Endothelial cell of umbilical vein (primary cell): ENCODE measurements at regions not wholly inside any gene's neighbourhood (a gene's known extent, or its start where the extent isn't known, plus 50 kb on each side); places are given as distances from the start of the nearest gene placed in this dataset.

Experiments
- BruUV-seq: library from RNA; stranded (reverse); fragments of 400-500 nt; replicated peaks from 2 replicates; lab custom pipeline; 2021; lab: Mats Ljungman, UMichigan
- CTCF ChIA-PET: fragments of 300-600, 350-600 bp; sonication (Branson Sonifier 250); formaldehyde crosslinking; loops from one replicate; lab custom pipeline; 2021; ENCODE audit warnings: antibody characterized with exemption, inconsistent platforms; lab: Charles Lee
- POLR2A ChIA-PET: fragments of 300-600, 350-600 bp; sonication (Branson Sonifier 250); formaldehyde crosslinking; loops from one replicate; lab custom pipeline; 2021; ENCODE audit warnings: antibody characterized with exemption, inconsistent platforms; lab: Charles Lee
- DNase-seq: peaks from one replicate; pipeline ENCODE4 v3.0.0-alpha.2; 2011; ENCODE audit warnings: low read depth, low spot score
- FAIRE-seq: peaks from 2 replicates; lab custom pipeline; 2011; peaks lifted over from hg19 to GRCh38; lab: Jason Lieb, UNC
- H2AFZ ChIP-seq: 2 replicates; pipeline ENCODE4 v1.6.0; 2012; ENCODE audit warnings: low read depth, low read length, control low read depth, inconsistent platforms
- H3K27ac ChIP-seq: 2 replicates; pipeline ENCODE4 v1.5.1; 2011; ENCODE audit warnings: low read depth, mild to moderate bottlenecking, control low read depth, low read length, moderate library complexity; ENCODE audit not compliant: insufficient read depth
- H3K27me3 ChIP-seq, 2 experiments: 2 replicates each; pipeline versions ENCODE4 v1.6.0 to v1.6.1; 2011; ENCODE audit warnings: low read length in 2 of 2, mixed read lengths in 1 of 2; ENCODE audit not compliant: control insufficient read depth in 2 of 2, insufficient read depth in 2 of 2
- H3K36me3 ChIP-seq, 2 experiments: 2 replicates in 1 of 2; 3 replicates in 1 of 2; pipeline ENCODE4 v1.5.1; 2011; ENCODE audit warnings: low read length in 2 of 2, mild to moderate bottlenecking in 1 of 2, moderate library complexity in 1 of 2; ENCODE audit not compliant: control insufficient read depth in 2 of 2, insufficient read depth in 2 of 2; ENCODE audit errors: extremely low read depth in 1 of 2
- H3K4me1 ChIP-seq: 3 replicates; pipeline ENCODE4 v1.5.1; 2011; ENCODE audit warnings: mild to moderate bottlenecking, low read length; ENCODE audit not compliant: control insufficient read depth, insufficient read depth; ENCODE audit errors: extremely low read depth
- H3K4me2 ChIP-seq: 2 replicates; pipeline ENCODE4 v1.6.1; 2011; ENCODE audit warnings: low read length, control low read depth, mixed read lengths; ENCODE audit not compliant: insufficient read depth
- H3K4me3 ChIP-seq, 3 experiments: fragments of 200-600 bp in 1 of 3; sonication (generic), shearing (Covaris generic) in 1 of 3; replicated peaks in 1 of 3; 2 replicates each; pipeline ENCODE4 v1.5.1; 2011 to 2016; ENCODE audit warnings: control low read depth in 3 of 3, low read length in 3 of 3, mild to moderate bottlenecking in 2 of 3, inconsistent platforms in 1 of 3, low read depth in 1 of 3, moderate library complexity in 1 of 3; ENCODE audit not compliant: insufficient read depth in 1 of 3
- H3K79me2 ChIP-seq: 2 replicates; pipeline ENCODE4 v1.6.0; 2012; ENCODE audit warnings: low read length, inconsistent platforms; ENCODE audit not compliant: control insufficient read depth, insufficient read depth
- H3K9ac ChIP-seq: replicated peaks from 2 replicates; pipeline ENCODE3; 2011; ENCODE audit warnings: low read length, control low read depth; ENCODE audit not compliant: insufficient read depth; ENCODE audit errors: extremely low read depth
- H3K9me1 ChIP-seq: replicated peaks from 3 replicates; pipeline ENCODE4 v1.6.0; 2011; ENCODE audit warnings: mild to moderate bottlenecking, low read length; ENCODE audit not compliant: control insufficient read depth, insufficient read depth; ENCODE audit errors: extremely low read depth
- H3K9me3 ChIP-seq: replicated peaks from 2 replicates; pipeline ENCODE4 v1.5.1; 2012; ENCODE audit warnings: low read length, inconsistent platforms; ENCODE audit not compliant: control insufficient read depth, insufficient read depth
- H4K20me1 ChIP-seq: replicated peaks from 2 replicates; pipeline ENCODE3; 2011; ENCODE audit warnings: mild to moderate bottlenecking, low read length; ENCODE audit not compliant: control insufficient read depth, insufficient read depth; ENCODE audit errors: extremely low read depth
- EZH2 ChIP-seq: IDR thresholded peaks from 2 replicates; pipeline ENCODE4 v1.6.1; 2012; ENCODE audit warnings: borderline replicate concordance, low read depth, mild to moderate bottlenecking, moderate library complexity, low read length, inconsistent platforms; ENCODE audit not compliant: severe bottlenecking
- FOS ChIP-seq: IDR thresholded peaks from 2 replicates; pipeline ENCODE4 v1.6.1; 2011; ENCODE audit warnings: mild to moderate bottlenecking, low read length, moderate library complexity, borderline replicate concordance; ENCODE audit not compliant: insufficient read depth
- GATA2 ChIP-seq: IDR thresholded peaks from 2 replicates; pipeline ENCODE4 v1.7.0; 2011; ENCODE audit warnings: low read depth, mild to moderate bottlenecking, moderate library complexity, mixed read lengths, low read length; ENCODE audit not compliant: insufficient read length, insufficient read depth
- JUN ChIP-seq: IDR thresholded peaks from 2 replicates; pipeline ENCODE4 v1.6.1; 2011; ENCODE audit warnings: borderline replicate concordance, low read depth; ENCODE audit not compliant: insufficient read length, insufficient read depth
- MYC ChIP-seq: IDR thresholded peaks from one replicate; pipeline ENCODE4 v1.6.1; 2011; ENCODE audit warnings: mild to moderate bottlenecking, low read depth, low read length
- POLR2A ChIP-seq: IDR thresholded peaks from 2 replicates; pipeline ENCODE4 v1.6.1; 2012; ENCODE audit warnings: low read depth, mild to moderate bottlenecking, control low read depth, low read length
- POLR2AphosphoS5 ChIP-seq: IDR thresholded peaks from 2 replicates; pipeline ENCODE4 v1.6.1; 2012; ENCODE audit warnings: low read depth, mild to moderate bottlenecking, control low read depth, low read length, moderate library complexity; ENCODE audit not compliant: insufficient read depth
- dilution Hi-C: fragments of 300-500 bp; cut with MboI; formaldehyde crosslinking; loops from one replicate; pipeline ENCODE4 v1.15.0; 2019; ENCODE audit warnings: low sequenced_read_pairs; ENCODE audit not compliant: extremely low pct_ligation_motif_present
- intact Hi-C: fragments of 100-400 bp; cut with micrococcal nuclease; formaldehyde crosslinking; loops from one replicate; pipeline ENCODE4 v1.10.0; 2022
- TF ChIP-seq, protein P1 (sequence below), 2 donors: IDR thresholded peaks; 1 replicate in 1 of 2; 2 replicates in 1 of 2; pipeline ENCODE4 v1.5.1; 2011; ENCODE audit warnings: low read length in 2 of 2, mild to moderate bottlenecking in 2 of 2, moderate library complexity in 2 of 2, control low read depth in 1 of 2, inconsistent platforms in 1 of 2, low read depth in 1 of 2; ENCODE audit not compliant: insufficient read depth in 1 of 2; ENCODE audit errors: extremely low read depth in 1 of 2
- TF ChIP-seq, protein P2 (sequence below): IDR thresholded peaks from 2 replicates; pipeline ENCODE4 v1.6.1; 2011; ENCODE audit not compliant: insufficient read depth, insufficient read length

DNA sequence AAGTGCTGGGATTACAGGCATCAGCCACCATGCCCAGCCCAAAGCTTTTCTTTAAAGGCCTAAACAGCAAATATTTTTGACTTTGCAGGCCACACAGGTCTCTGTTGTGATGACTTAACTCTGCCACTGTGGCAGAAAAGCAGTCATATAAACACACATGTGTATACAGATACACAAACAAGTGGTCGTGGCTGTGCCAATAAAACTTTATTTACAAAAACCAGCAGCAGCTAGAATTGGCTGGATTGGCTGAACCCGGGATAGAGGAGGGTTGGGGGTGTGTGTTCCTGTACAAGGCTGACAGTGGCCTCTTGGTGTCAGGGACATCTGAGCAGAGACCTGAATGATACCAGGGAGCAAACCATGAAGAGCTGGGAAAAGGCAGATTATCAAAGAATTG, 95.6 kb downstream of the NCOR2 start:
- CTCF ChIA-PET: no interaction called here
- no peak overlapping the region for H3K4me2 ChIP-seq

DNA sequence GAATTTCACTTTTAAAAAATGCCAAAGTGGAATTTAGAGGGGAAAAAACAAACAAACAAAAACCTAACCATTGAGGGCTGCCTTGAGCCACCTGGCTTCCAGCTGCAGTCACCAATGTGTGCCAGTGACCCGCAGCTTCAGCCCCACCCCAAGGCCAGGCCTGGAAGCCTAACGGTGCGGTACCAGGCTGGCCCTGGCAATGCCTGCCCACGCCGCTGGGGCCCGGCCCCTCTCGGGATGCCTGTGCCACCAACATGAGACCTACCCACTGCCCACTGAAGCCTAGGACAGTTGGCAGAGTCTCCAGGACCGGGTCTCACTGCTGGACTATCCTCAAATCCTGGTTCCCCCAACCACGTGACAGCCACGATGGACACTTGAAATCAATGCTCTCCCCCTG, 96.6 kb downstream of the NCOR2 start:
- POLR2A ChIA-PET: no interaction called here
- H2AFZ ChIP-seq: no peak overlapping the region
- H3K9me3 ChIP-seq: no peaks in the 10 kb centered on the region
- H3K9ac ChIP-seq: no peak overlapping the region
- BruUV-seq: no TSS peak
- H3K27me3 ChIP-seq: no peaks in the 10 kb centered on the region
- H3K79me2 ChIP-seq: peaks cover 5% of the 10 kb centered on the region
- H3K27ac ChIP-seq: no peak overlapping the region
- no peak overlapping the region for H3K4me3 ChIP-seq
- no peaks in the 10 kb centered on the region for H4K20me1 ChIP-seq
- H3K9me1 ChIP-seq: no peaks in the 10 kb centered on the region
- TF ChIP-seq POLR2A (no peak), FOS (no peak), EZH2 (no peak), JUN (no peak), MYC (no peak), GATA2 (no peak), POLR2AphosphoS5 (no peak)
- TF ChIP-seq, protein P1, sequence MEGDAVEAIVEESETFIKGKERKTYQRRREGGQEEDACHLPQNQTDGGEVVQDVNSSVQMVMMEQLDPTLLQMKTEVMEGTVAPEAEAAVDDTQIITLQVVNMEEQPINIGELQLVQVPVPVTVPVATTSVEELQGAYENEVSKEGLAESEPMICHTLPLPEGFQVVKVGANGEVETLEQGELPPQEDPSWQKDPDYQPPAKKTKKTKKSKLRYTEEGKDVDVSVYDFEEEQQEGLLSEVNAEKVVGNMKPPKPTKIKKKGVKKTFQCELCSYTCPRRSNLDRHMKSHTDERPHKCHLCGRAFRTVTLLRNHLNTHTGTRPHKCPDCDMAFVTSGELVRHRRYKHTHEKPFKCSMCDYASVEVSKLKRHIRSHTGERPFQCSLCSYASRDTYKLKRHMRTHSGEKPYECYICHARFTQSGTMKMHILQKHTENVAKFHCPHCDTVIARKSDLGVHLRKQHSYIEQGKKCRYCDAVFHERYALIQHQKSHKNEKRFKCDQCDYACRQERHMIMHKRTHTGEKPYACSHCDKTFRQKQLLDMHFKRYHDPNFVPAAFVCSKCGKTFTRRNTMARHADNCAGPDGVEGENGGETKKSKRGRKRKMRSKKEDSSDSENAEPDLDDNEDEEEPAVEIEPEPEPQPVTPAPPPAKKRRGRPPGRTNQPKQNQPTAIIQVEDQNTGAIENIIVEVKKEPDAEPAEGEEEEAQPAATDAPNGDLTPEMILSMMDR (IDR thresholded peaks at IDR 0.05; ENCODE audit: extremely low read depth in 1 of 2, insufficient read depth in 1 of 2, low read depth in 1 of 2, low read length in 2 of 2): no peak
- TF ChIP-seq, protein P2, sequence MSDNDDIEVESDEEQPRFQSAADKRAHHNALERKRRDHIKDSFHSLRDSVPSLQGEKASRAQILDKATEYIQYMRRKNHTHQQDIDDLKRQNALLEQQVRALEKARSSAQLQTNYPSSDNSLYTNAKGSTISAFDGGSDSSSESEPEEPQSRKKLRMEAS: no peak
- dilution Hi-C loops (no loop called here), intact Hi-C loops (no loop called here)
- H3K4me2 ChIP-seq: no peak overlapping the region
- DNase-seq (no peak), FAIRE-seq (no peak)
- peaks cover 10% of the 10 kb centered on the region for H3K4me1 ChIP-seq
- H3K36me3 ChIP-seq: peaks cover 6 to 26% of the 10 kb centered on the region in 2 experiments
- CTCF ChIA-PET: interaction anchor here (1.4 kb wide), 1 partner anchor 91 kb away, joined by 4 read pairs; no protein-coding TSS in a partner anchor

More for the DNA sequence above, 95.6 kb downstream of the NCOR2 start:
- Histone ChIP-seq H2AFZ (no peak overlapping the region), H3K36me3 (peaks cover 4 to 23% of the 10 kb centered on the region in 2 experiments), H3K27me3 (no peaks in the 10 kb centered on the region), H3K79me2 (peaks cover 5% of the 10 kb centered on the region), H3K9me3 (no peaks in the 10 kb centered on the region), H4K20me1 (no peaks in the 10 kb centered on the region), H3K9me1 (no peaks in the 10 kb centered on the region), H3K4me1 (peaks cover 2% of the 10 kb centered on the region), H3K27ac (no peak overlapping the region), H3K4me3 (no peak overlapping the region), H3K9ac (no peak overlapping the region)
- dilution Hi-C loops: no loop called here
- BruUV-seq: no TSS peak
- intact Hi-C loops: no loop called here
- POLR2A ChIA-PET: no interaction called here
- TF ChIP-seq JUN (no peak), GATA2 (no peak), MYC (no peak)
- TF ChIP-seq, protein P1 (IDR thresholded peaks at IDR 0.05; ENCODE audit: extremely low read depth in 1 of 2, insufficient read depth in 1 of 2, low read depth in 1 of 2, low read length in 2 of 2): no peak
- TF ChIP-seq, protein P2: no peak
- FAIRE-seq (no peak), DNase-seq (no peak)
